ENCODE measurements at regions not wholly inside any gene's neighbourhood (a gene's known extent, or its start where the extent isn't known, plus 50 kb on each side); places are given as distances from the start of the nearest gene placed in this dataset.
A peak's percentile ranks its signal among the peaks of the same experiment; 100 is the strongest.

GRCh38 chr20:16926626-16927430 is 178.7 kb downstream of the OTOR start:
- Histone ChIP-seq H3K4me2 (peak overlapping the region; percentile 28), H3K4me3 (no peak overlapping the region), H3K4me1 (ENCODE audit: insufficient read depth) (no peaks in the 10 kb centered on the region), H4K20me1 (ENCODE audit: insufficient read depth, poor library complexity, severe bottlenecking) (no peaks in the 10 kb centered on the region), H3K27me3 (no peaks in the 10 kb centered on the region), H3K79me2 (no peaks in the 10 kb centered on the region), H3K36me3 (replicated peaks; ENCODE audit: insufficient read depth, low read depth) (no peaks in the 10 kb centered on the region), H3K9me3 (ENCODE audit: low read depth) (no peaks in the 10 kb centered on the region), H3K27ac (peak overlapping the region; percentile 84), H3K9me2 (replicated peaks; ENCODE audit: insufficient read depth) (no peaks in the 10 kb centered on the region), H2AFZ (no peak overlapping the region)
- no peak for TF ChIP-seq CTCF (IDR thresholded peaks at IDR 0.05; ENCODE audit: poor library complexity)
- TF ChIP-seq EZH2phosphoT487 (IDR thresholded peaks at IDR 0.05; ENCODE audit: low read depth, severe bottlenecking, unreplicated experiment) = no peak
- no peak for TF ChIP-seq EZH2 (IDR thresholded peaks at IDR 0.05; ENCODE audit: borderline replicate concordance)
- peak; percentile 58 for DNase-seq (ENCODE audit: low spot score)
- WGBS (ENCODE audit: low lambda C conversion rate, missing lambda C conversion rate) = 77% methylated on average over 11 of the region's 11 CpGs

- no peak for DNase-seq (ENCODE audit: low spot score)
- Histone ChIP-seq H2AFZ (no peak overlapping the region), H3K9me3 (ENCODE audit: low read depth) (no peaks in the 10 kb centered on the region), H3K4me2 (no peak overlapping the region), H3K9me2 (replicated peaks; ENCODE audit: insufficient read depth) (no peaks in the 10 kb centered on the region), H3K36me3 (replicated peaks; ENCODE audit: insufficient read depth, low read depth) (no peaks in the 10 kb centered on the region), H4K20me1 (ENCODE audit: insufficient read depth, poor library complexity, severe bottlenecking) (no peaks in the 10 kb centered on the region), H3K4me3 (no peak overlapping the region), H3K27ac (no peak overlapping the region), H3K79me2 (no peaks in the 10 kb centered on the region), H3K4me1 (ENCODE audit: insufficient read depth) (no peaks in the 10 kb centered on the region), H3K27me3 (no peaks in the 10 kb centered on the region)
- no peak for TF ChIP-seq EZH2phosphoT487 (IDR thresholded peaks at IDR 0.05; ENCODE audit: low read depth, severe bottlenecking, unreplicated experiment)
- no peak for TF ChIP-seq CTCF (IDR thresholded peaks at IDR 0.05; ENCODE audit: poor library complexity)
- TF ChIP-seq EZH2 (IDR thresholded peaks at IDR 0.05; ENCODE audit: borderline replicate concordance) = no peak
Measured at GRCh38 chr20:16929756-16930155, 181.6 kb downstream of the OTOR start.

- no peaks in the 10 kb centered on the region for H3K9me2 ChIP-seq (replicated peaks; ENCODE audit: insufficient read depth)
- no peak for DNase-seq (ENCODE audit: low spot score)
- no peak overlapping the region for H2AFZ ChIP-seq
- no peaks in the 10 kb centered on the region for H3K79me2 ChIP-seq
- no peaks in the 10 kb centered on the region for H3K9me3 ChIP-seq (ENCODE audit: low read depth)
- no peak overlapping the region for H3K4me2 ChIP-seq
- H3K36me3 ChIP-seq (replicated peaks; ENCODE audit: insufficient read depth, low read depth) = no peaks in the 10 kb centered on the region
- no peak for TF ChIP-seq EZH2 (IDR thresholded peaks at IDR 0.05; ENCODE audit: borderline replicate concordance)
- no peak for TF ChIP-seq EZH2phosphoT487 (IDR thresholded peaks at IDR 0.05; ENCODE audit: low read depth, severe bottlenecking, unreplicated experiment)
- no peak for TF ChIP-seq CTCF (IDR thresholded peaks at IDR 0.05; ENCODE audit: poor library complexity)
- no peaks in the 10 kb centered on the region for H3K27me3 ChIP-seq
- no peaks in the 10 kb centered on the region for H4K20me1 ChIP-seq (ENCODE audit: insufficient read depth, poor library complexity, severe bottlenecking)
- 92% methylated on average over 4 of the region's 4 CpGs for WGBS (ENCODE audit: low lambda C conversion rate, missing lambda C conversion rate)
- H3K4me1 ChIP-seq (ENCODE audit: insufficient read depth) = no peaks in the 10 kb centered on the region
- no peak overlapping the region for H3K27ac ChIP-seq
- H3K4me3 ChIP-seq = no peak overlapping the region
Measured at GRCh38 chr20:16930656-16931055, 182.5 kb downstream of the OTOR start.

Data from hepatocyte (in vitro differentiated cells).